ENCODE measurements at regions not wholly inside any gene's neighbourhood (a gene's known extent, or its start where the extent isn't known, plus 50 kb on each side); places are given as distances from the start of the nearest gene placed in this dataset.
A peak's percentile ranks its signal among the peaks of the same experiment; 100 is the strongest.

- no peak for DNase-seq (ENCODE audit: low spot score)
These were observed 56.2 kb upstream of the ZMIZ1 start for GRCh38 chr10:79012567-79012966.

- DNase-seq (ENCODE audit: low spot score) = no peak
These were observed 55.3 kb upstream of the ZMIZ1 start for GRCh38 chr10:79013406-79013987.

- DNase-seq (ENCODE audit: low spot score) = peak; percentile 97
These were observed 54.0 kb upstream of the ZMIZ1 start for GRCh38 chr10:79014796-79015195.

GRCh38 chr10:79017882-79018520, 50.8 kb upstream of the ZMIZ1 start:
- no peak for DNase-seq (ENCODE audit: low spot score)

GRCh38 chr10:79018521-79019011, 50.2 kb upstream of the ZMIZ1 start:
- peak; percentile 24 for DNase-seq (ENCODE audit: low spot score)
